ENCODE measurements at regions not wholly inside any gene's neighbourhood (a gene's known extent, or its start where the extent isn't known, plus 50 kb on each side); places are given as distances from the start of the nearest gene placed in this dataset.

DNA sequence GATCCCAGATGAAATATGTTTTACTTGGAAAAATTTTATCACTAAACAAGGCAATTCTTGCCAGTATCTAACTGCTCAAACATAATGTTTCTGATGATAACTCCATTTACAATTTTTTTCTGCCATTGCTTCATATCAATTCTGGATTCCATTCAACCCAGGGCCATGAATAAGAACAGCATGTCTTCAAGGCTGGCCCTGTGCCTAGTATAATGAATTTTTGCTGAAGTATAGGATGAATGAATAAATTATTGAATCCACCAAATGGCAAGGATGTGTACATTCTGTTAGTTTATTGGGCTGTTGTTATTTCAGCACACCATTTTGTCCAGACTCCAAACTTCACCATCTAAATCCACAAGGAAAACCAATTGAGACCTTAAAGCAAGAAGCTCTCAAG, 414.7 kb downstream of the HS3ST3B1 start:
- no peak for DNase-seq

DNA sequence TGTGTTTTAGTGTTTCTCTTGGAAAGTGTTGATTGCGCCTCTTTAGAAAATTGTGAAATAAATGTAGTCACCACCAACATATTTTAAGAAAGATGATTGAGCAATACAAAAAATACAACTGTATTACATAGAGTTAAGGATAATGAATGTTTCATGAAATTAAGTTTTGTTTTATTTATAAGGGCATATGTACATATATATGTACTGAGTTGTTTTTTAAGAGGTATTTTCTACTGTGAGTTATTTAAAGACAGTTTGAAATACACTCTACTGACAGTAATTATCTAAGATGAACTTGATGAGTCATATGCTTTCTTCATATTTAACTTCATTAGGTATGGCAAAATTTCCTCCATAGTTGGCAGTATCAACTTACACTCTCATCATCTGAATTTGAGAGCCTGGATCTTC, 411.7 kb downstream of the HS3ST3B1 start:
- no peak for DNase-seq

DNA sequence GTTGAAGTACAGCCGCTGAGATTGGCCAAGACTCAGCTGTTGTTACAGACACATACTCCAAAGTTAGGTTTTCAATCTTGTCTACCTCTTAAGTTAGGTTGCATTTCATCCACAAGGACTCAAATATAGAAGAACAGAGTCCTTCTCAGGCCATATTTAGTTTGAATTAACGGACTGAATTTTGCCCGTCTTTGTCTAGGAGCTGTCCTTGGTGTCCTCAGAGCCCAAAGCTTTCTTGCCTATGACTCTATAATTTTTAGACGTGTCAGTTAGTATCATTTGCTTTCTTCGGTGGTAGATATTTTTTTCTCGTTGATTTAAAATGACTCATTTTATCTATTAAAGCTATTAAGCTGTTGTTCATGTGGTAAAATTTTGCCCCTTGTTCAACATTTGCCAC, 403.2 kb downstream of the HS3ST3B1 start:
- no peak for DNase-seq

DNA sequence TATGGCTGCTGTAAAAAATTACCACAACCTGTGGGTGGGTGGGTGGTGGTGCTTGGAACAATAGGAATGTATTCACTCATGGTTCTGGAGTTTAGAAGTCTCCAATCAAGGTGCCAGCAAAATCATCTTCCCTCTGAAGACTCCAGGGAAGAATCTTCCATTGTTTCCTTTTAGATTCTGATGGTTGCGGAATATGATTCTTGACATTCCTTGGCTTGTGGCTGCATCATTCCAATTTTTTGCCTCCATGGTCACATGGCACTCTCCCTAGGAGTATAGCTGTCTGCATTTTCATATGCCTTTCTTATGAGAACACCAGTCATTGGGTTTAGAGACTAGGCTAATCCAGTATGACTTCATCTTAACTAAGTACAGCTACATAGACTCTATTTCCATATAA, 401.0 kb downstream of the HS3ST3B1 start:
- DNase-seq, result no peak

DNA sequence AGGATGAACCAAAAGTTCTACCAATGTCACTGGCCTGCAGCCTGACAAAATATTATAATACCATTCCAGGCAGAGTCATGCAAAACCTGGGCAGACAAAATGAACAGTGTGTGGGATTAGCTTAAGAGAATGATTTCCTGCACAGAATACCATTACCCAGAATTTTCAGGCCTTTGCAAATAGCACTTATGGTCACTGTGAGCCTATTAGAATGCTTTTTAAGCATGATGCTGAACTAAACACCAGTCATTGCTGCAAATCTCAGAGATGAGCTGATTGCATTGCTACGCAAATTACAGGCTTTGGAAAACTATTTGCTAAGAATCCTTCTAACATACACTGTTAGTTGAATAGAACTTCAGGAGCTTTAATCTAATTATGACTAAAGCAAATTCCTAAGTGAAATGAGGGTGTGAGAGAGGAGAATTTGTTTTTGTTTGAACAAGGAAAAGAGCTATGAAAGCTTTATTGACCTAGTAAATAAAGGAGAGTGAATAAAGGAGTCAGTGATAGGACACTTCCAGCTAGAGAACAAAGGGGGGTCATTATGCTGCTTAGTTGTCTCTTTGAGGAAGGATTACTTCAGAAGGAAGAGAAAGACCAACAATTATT, 398.8 kb downstream of the HS3ST3B1 start:
- DNase-seq, result no peak

DNA sequence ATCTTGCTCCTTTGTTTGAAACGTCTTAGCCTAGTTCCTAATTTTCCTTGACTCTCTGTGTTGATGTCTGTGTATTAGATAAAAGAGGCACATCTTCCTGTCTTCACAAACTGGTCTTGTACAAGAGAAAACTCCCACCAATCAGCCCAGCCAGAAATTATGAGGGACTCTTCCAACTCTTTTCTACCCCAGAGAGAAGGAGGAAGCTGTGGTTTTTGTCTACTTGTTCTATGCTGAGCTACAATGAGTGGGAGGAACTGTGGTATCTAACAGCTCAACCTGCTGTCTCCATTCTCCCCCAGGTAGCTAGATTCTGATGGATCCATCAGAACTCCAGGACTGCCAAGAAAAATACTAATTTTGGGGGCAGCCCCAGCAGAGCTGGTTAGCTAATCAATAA, 392.5 kb downstream of the HS3ST3B1 start:
- DNase-seq, result no peak

DNA sequence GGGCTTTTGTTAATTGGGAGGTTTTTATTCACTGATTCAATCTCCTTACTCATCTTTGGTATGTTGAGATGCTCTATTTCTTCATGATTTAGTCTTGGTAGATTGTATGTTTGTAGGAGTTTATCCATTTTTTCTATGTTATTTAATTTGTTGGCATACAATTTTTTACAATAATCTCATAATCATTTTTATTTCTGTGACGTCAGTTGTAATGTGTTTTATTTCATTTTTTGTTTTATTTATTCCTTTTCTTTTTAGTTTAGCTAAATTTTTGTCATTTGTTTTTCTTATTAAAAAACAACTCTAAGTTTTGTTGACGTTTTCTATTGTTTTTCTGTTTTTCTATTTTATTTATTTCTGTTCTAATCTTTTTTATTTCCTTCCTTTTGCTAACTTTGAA, 389.8 kb downstream of the HS3ST3B1 start:
- no peak for DNase-seq

DNA sequence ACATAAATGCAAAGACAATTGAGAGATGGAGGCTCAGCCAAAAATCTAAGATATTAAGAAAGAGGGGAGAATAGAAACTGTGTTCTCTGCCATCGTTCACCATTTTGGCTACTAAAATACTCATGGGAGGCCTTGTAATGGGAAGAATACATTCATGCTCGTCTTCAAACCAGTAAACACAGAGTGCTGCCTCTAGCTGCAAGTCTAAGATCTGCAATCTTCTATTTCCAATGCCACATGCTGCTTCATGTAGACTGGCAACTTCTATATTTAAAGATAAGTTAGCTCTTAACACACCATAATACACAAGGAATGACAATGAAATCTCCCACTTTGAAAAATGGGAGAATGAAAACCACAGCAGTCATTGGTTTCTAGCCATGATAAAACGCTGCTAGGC, 387.3 kb downstream of the HS3ST3B1 start:
- no peak for DNase-seq

DNA sequence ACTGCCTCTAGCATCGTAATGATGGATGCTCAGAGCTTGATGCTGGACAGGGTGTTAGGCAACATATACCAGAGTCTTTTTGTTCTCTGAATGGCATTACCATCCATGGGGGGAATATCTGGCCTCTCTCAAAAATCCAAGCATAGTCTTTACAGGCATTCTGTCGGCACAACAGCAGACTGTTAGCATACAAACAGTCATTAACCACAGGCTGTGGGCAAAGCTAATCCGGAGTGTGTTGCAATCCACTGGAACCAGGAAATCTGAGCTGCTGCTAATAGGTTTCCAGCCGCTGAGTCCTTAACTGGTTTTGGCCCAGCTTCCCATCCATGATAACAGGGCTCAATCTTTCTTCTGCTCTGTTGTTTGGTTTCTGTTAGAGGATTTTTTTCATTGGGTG, 371.9 kb downstream of the HS3ST3B1 start:
- no peak for DNase-seq

DNA sequence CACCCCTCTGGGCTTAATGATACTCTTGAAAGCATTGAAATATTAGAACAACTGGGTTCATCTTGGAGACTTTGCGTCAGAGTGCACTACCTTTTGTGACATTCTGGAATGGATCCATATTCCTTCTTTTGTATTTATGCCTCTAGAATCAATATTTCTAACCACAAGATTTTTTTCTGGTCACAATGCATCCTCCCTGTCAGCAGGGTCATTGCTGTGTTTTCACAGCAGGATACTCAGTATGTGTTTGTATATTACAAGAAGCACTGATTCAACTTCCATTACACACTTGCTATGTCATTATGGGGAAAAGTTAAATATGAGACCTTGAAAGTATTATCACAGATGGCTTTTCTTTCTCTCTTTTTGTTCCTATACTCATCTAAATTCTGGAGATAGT, 370.0 kb downstream of the HS3ST3B1 start:
- no peak for DNase-seq

DNA sequence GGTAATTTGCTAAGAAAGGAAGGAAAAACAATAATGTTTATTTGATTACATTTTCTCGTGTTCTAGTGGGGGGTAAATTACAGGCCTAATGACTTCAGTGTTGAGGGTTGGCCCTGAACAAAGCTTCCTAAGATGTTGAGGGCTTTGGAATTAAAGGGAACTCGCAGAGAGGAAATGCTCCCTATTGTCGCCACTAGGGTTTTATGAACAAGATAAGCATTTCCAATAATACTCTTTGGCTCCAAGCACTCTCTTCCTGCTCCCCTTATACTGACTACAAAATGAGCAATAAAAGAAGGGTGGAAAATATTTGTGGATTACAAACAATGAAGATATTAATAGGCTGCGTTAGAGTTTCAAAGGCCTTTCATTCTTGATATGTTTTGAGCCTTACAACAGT, 363.6 kb downstream of the HS3ST3B1 start:
- no peak for DNase-seq

DNA sequence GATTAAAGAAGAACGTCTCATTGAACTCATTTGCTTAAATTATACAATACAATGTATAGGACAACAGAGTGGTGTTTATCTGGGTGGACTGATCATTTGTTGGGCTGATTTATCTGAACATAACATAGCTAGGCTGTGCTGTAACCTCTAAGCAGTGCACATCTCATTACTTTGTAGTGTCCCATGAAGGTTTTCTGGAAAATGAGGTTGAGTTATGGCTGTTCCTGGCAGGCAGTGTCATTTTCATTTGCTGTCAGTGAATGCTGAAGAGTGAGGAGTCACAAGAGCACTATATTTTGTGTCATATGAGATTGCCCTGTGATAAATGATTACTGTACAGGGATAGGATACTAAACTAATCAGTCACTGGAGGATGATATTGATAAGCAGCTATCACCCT, 340.2 kb downstream of the HS3ST3B1 start:
- DNase-seq, result no peak

DNA sequence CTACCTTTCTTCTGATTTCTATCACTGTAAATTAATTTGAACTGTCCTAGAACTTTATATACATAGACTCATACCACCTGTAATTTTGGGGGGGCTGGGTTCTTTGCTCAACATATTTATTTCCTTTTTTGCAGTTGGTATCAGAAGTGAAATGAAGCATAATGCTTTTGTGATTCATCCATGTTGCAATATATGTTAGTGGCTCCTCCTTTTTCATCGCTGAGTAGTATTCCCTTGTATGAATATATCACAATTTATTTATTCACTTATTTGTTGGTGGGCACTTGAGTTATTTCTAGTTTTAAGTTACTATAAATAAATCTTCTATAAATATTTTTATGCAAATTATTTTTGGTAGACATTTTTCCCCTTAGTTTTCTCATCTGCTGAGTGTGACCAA, 336.4 kb downstream of the HS3ST3B1 start:
- no peak for DNase-seq

DNA sequence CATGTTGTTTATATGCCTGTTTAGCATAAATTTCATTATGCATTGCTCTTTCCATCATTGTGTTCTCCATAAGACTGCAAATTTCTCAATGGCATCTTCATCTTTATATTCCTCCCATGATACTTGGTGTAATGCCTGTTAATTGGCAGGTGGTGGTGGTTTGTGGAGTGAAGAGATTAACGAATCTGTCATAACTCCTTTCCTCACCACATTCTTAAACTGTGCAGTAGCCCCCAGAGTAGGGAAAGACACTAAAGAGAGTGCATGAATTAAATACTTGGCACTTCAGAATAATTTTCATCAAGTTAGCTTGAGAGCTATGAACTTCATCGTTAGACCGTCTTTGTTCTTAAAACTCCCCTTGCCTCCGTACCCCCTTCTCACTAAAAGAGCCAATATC, 329.7 kb downstream of the HS3ST3B1 start:
- DNase-seq, result no peak

DNA sequence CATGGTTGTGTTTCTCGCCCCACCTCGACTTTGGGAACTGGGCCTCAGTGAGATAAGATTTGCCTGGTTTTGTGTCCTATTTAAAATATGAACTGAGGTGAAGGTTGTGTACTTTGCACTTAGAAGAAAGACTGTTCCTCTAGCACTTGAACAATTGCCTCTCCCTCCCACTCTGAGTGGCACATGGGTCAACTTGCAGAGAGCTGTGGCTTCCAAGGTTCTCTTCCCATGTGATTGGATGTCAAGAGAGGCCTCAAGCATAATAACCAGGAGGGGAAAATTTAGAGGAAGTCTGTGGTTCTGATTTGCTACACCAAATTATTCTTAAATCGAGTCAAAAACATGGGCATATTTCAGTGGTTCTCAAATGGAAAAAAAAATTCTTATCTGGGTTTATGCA, 329.2 kb downstream of the HS3ST3B1 start:
- DNase-seq, result no peak

DNA sequence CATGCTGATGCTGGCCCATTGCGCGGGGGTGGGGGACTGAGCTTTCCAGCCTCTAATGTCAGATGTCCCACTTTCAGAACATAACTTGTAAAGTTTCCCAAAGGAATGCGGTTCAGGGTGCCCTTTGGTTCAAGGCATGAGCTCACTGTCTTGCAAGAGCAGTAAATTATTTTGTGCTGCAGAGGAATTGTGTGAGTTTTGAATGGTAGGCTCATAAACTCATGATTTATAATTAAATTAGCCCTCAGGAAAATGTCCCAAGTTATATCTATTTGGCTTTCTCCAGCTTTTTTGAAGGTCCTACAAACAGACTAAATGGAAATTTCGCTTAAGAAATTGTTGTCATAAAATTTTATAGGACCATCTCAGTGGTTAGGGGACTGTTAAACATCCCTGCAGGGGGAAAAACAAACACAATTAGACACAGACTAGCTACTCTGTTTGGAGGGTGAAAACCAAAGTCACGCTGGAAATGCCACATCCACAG, 321.8 kb downstream of the HS3ST3B1 start:
- no peak for DNase-seq

DNA sequence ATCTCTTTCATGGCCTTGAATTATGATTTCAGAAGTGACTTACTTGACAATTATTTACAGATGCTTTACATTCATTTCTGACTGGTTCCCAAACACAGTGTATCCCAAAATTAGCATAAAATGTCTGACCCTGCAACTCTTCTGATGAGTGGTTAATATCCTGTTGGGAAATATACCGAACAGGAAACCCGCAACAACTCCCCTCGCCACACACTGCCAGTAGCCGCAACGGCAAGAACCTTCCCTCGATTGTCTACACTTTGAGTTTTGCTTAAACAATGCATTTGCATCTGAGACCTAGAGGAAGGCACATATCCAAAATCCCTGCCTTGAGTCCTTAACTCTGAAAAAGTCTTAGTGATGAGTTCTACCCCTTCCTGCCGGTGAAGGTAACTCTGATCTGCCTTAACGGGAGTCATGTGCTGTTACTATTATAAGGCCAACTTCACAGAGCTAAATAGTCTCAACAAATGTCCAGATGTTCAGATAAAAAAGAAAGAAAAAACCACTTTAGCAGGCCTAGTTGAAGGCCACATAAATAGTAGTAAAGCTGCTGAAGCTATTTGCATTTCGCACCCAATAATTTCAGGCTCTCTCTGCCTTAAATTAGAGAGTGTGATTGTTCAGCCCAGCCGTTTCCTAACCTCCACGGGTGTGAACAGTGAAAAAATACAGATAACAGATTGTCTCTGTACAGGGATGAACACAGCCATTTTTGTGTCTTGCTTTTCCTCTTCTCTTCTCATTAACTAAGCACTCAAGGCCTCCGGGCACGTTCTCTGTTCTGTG, 321.1 kb downstream of the HS3ST3B1 start:
- DNase-seq, result no peak

DNA sequence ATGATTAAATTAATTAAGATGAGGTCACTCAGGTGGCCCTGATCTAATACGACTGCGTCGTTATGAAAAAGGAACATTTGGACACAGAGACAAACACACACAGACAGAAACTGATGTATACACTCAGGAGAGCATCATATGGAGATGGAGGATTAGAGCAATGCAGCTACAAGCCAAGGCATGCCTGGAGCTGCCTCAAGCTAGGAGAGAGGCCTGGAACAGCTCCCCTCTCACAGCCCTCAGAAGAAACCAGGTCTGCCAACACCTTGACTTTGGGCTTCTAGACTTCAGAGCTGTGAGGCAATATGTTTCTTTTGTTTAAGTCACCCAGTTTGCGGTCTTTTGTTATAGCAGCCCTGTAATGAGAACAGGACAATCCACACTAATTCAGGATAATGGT, 318.9 kb downstream of the HS3ST3B1 start:
- no peak for DNase-seq

DNA sequence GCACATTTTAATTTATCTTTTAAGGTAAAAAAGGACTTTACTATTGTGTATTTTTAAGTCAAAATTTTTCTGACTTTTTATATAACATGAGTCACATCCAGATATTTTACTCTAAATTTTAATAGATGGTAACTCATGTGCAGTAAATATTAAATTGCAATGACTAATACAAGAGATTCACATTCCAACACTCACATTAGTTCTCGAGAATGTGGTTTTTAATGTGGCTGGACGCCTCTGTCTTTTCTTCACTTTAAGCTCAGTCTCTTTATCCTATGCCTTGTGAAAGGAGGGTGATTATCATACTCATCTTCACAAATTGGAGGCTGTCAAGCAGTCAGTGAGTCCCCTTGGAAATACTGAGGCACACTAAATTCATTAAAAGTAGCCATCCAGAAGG, 315.6 kb downstream of the HS3ST3B1 start:
- DNase-seq, result no peak

DNA sequence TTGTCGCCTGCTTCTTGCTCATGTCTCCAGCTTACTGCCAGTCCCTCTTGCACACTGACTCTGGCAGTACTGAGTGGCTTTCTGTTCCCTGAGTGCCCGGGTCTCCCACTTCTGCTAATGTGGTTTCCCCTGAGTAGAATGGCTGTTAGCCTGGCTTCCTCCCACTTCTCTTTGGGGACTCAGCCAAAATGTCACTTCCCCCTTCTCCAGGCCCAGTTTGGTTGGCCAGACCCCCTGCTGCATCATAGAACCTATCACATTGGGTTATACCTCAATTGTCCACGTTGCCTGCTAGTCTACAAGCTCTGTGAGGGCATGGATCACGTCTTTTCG, 304.4 kb downstream of the HS3ST3B1 start:
- no peak for DNase-seq

DNA sequence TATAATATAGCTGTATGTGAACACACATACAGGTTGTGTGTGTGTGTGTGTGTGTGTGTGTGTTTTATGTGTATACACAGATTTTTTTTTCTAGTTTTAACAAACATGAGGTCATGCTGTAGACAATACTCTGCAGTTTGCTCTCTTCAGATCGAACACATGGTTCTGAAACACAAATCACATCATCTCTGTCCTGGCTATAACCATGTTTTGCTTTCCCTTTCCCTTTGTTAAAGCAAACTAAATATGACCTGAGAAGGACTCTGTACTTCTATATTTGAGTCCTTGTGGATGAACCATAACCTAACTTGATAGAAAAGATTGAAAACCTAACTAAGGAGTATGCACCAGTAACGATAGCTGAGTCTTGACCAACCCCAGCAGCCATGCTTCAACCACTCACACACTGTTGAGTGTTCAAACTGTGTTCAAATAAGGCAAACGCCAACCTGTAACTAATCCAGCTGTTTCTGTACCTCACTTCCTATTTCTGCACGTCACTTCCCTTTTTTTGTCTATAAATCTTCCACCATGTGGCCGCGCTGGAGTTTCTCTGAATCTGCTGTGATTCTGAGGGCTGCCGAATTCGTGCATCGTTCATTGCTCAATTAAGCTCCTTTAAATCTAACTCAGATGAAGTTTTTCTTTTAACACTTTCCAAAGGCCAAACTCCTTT, 303.8 kb downstream of the HS3ST3B1 start:
- no peak for DNase-seq

DNA sequence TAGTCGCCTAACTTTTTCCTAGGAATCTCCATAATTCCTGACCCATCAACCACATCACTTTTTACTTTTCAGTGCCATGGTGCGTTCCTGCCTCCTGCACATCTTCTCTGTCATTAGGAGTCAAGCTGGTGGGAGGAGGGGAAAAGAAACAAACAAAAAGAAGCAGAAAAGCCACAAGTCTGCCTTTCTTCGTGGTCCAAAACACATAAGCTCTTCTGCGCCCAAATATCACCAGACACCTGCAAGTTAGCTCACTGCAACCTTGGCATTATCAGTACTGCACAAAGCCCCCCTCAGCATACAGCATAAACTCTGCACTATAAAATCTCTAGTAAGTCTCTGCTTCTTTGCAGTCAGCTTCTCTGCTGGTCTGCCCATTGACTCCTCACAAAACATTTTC, 295.3 kb downstream of the HS3ST3B1 start:
- DNase-seq, result no peak

DNA sequence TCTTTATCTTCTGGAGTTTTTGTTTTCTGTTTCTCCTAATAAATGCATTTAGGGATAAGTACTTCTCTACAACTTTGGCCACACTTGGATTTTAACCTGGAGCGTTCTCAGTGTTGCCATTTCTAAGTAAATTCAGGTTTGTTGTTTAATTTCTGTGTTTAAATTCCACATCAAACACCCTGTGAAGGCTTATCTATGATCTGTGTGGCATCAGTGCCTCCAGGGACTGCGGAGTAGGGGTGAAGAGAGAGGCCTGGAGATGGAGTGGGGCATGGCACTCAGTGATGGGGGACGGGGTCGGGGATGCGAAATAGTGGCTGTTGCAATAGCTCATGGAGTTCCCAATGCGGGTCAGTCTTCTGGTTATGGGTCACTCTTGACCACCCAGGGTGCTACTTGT, 294.8 kb downstream of the HS3ST3B1 start:
- no peak for DNase-seq

DNA sequence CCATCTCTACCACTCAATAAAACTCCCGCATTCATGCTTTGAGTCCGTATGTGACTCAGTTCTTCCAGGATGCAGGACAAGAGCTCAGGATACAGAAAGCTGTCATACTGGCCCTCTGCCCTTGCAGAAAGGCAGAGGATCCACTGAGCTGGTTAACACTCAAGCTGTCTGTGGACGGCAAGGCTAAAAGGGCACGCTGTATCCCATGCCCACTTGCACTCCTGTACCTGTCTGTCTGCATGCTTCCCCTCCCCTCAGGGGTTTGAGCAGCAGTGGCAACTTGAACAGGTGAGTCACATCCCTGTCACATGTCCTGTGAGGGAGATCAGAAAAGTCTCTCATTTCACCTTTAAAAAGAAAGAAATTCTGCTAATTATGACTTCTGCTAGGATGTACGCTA, 293.8 kb downstream of the HS3ST3B1 start:
- DNase-seq, result no peak

All from stimulated activated CD4-positive, alpha-beta T cell treated with anti-CD3 and anti-CD28 coated beads, Interleukin-4, amount 100 ng/mL, for 4 hours (primary cell).